ENCODE measurements at regions not wholly inside any gene's neighbourhood (a gene's known extent, or its start where the extent isn't known, plus 50 kb on each side); places are given as distances from the start of the nearest gene placed in this dataset.

- Mint-ChIP-seq H3K9me3 (ENCODE audit: low read depth, unreplicated experiment) (peaks cover 5% of the 10 kb centered on the region), H3K36me3 (ENCODE audit: insufficient read depth, unreplicated experiment) (no peaks in the 10 kb centered on the region), H3K27ac (ENCODE audit: unreplicated experiment) (no peak overlapping the region), H3K4me1 (ENCODE audit: low read depth, unreplicated experiment) (no peaks in the 10 kb centered on the region), H3K27me3 (ENCODE audit: unreplicated experiment) (no peaks in the 10 kb centered on the region), H3K4me3 (ENCODE audit: low read depth, unreplicated experiment) (no peak overlapping the region)
- no peak for TF ChIP-seq CTCF (IDR thresholded peaks at IDR 0.05; ENCODE audit: unreplicated experiment)
- no peak for DNase-seq
- intact Hi-C loops (cut with micrococcal nuclease; ENCODE audit: unreplicated experiment): no loop called here
- no TSS peak for BruUV-seq (replicated peaks)
- CTCF ChIA-PET: no interaction called here
These were observed 1116.2 kb upstream of the EDIL3 start for GRCh38 chr5:85500869-85501268.

GRCh38 chr5:85512896-85513295 lies 1104.8 kb upstream of the COX7C start:
- no peaks in the 10 kb centered on the region for H3K4me1 Mint-ChIP-seq (ENCODE audit: low read depth, unreplicated experiment)
- intact Hi-C loops (cut with micrococcal nuclease; ENCODE audit: unreplicated experiment): no loop called here
- BruUV-seq (replicated peaks): no TSS peak
- no peaks in the 10 kb centered on the region for H3K36me3 Mint-ChIP-seq (ENCODE audit: insufficient read depth, unreplicated experiment)
- H3K9me3 Mint-ChIP-seq (ENCODE audit: low read depth, unreplicated experiment): peaks cover 9% of the 10 kb centered on the region
- no peaks in the 10 kb centered on the region for H3K27me3 Mint-ChIP-seq (ENCODE audit: unreplicated experiment)
- no peak overlapping the region for H3K27ac Mint-ChIP-seq (ENCODE audit: unreplicated experiment)
- no peak overlapping the region for H3K4me3 Mint-ChIP-seq (ENCODE audit: low read depth, unreplicated experiment)
- DNase-seq: no peak
- TF ChIP-seq CTCF (IDR thresholded peaks at IDR 0.05; ENCODE audit: unreplicated experiment): no peak
- CTCF ChIA-PET: no interaction called here

- CTCF ChIA-PET: no interaction called here
- H3K4me1 Mint-ChIP-seq (ENCODE audit: low read depth, unreplicated experiment): no peaks in the 10 kb centered on the region
- H3K36me3 Mint-ChIP-seq (ENCODE audit: insufficient read depth, unreplicated experiment): no peaks in the 10 kb centered on the region
- H3K27me3 Mint-ChIP-seq (ENCODE audit: unreplicated experiment): no peaks in the 10 kb centered on the region
- peaks cover under 1% of the 10 kb centered on the region for H3K9me3 Mint-ChIP-seq (ENCODE audit: low read depth, unreplicated experiment)
- intact Hi-C loops (cut with micrococcal nuclease; ENCODE audit: unreplicated experiment): no loop called here
- no TSS peak for BruUV-seq (replicated peaks)
- no peak overlapping the region for H3K4me3 Mint-ChIP-seq (ENCODE audit: low read depth, unreplicated experiment)
- no peak for DNase-seq
- H3K27ac Mint-ChIP-seq (ENCODE audit: unreplicated experiment): no peak overlapping the region
- TF ChIP-seq CTCF (IDR thresholded peaks at IDR 0.05; ENCODE audit: unreplicated experiment): no peak
These were observed 1102.2 kb upstream of the COX7C start for GRCh38 chr5:85515588-85515987.

GRCh38 chr5:85517386-85517785 lies 1100.4 kb upstream of the COX7C start:
- H3K4me1 Mint-ChIP-seq (ENCODE audit: low read depth, unreplicated experiment): no peaks in the 10 kb centered on the region
- no peaks in the 10 kb centered on the region for H3K9me3 Mint-ChIP-seq (ENCODE audit: low read depth, unreplicated experiment)
- H3K4me3 Mint-ChIP-seq (ENCODE audit: low read depth, unreplicated experiment): no peak overlapping the region
- CTCF ChIA-PET: no interaction called here
- no peaks in the 10 kb centered on the region for H3K36me3 Mint-ChIP-seq (ENCODE audit: insufficient read depth, unreplicated experiment)
- no TSS peak for BruUV-seq (replicated peaks)
- no peaks in the 10 kb centered on the region for H3K27me3 Mint-ChIP-seq (ENCODE audit: unreplicated experiment)
- TF ChIP-seq CTCF (IDR thresholded peaks at IDR 0.05; ENCODE audit: unreplicated experiment): no peak
- no peak overlapping the region for H3K27ac Mint-ChIP-seq (ENCODE audit: unreplicated experiment)
- intact Hi-C loops (cut with micrococcal nuclease; ENCODE audit: unreplicated experiment): no loop called here
- DNase-seq: no peak
